8988T (cell line): ENCODE measurements at regions not wholly inside any gene's neighbourhood (a gene's known extent, or its start where the extent isn't known, plus 50 kb on each side); places are given as distances from the start of the nearest gene placed in this dataset.
"Not testable (repeated sequence)": the region's sequence is repeated elsewhere in the genome, so short reads cannot be mapped to it uniquely, and the experiment has no call there.

Experiments used
- DNase-seq: peaks from one replicate; pipeline ENCODE4 v3.0.0; 2011

- DNase-seq: no peak
Observed at GRCh38 chr14:65972891-65973290, 513.3 kb upstream of the CCDC196 start.

- DNase-seq: no peak
Observed at GRCh38 chr14:65975865-65976264, 510.3 kb upstream of the CCDC196 start.

GRCh38 chr14:65976761-65977404, 509.3 kb upstream of the CCDC196 start:
- DNase-seq: no peak

- no peak for DNase-seq
Observed at GRCh38 chr14:65981192-65981843, 504.9 kb upstream of the CCDC196 start.

GRCh38 chr14:65986041-65986440, 500.1 kb upstream of the CCDC196 start:
- no peak for DNase-seq

GRCh38 chr14:65989981-65990380, 496.2 kb upstream of the CCDC196 start:
- DNase-seq: no peak

- no peak for DNase-seq
Observed at GRCh38 chr14:65991104-65991503, 495.1 kb upstream of the CCDC196 start.

- not testable (repeated sequence) for DNase-seq
Observed at GRCh38 chr14:65991935-65992334, 494.2 kb upstream of the CCDC196 start.

GRCh38 chr14:65993103-65993502, 493.1 kb upstream of the CCDC196 start:
- DNase-seq: no peak

GRCh38 chr14:65993996-65994395, 492.2 kb upstream of the CCDC196 start:
- no peak for DNase-seq

- DNase-seq: no peak
Observed at GRCh38 chr14:65997347-65997746, 488.8 kb upstream of the CCDC196 start.

GRCh38 chr14:65999865-66000264, 486.3 kb upstream of the CCDC196 start:
- DNase-seq: no peak

- no peak for DNase-seq
Observed at GRCh38 chr14:66000766-66001165, 485.4 kb upstream of the CCDC196 start.

- DNase-seq: no peak
Observed at GRCh38 chr14:66001356-66001755, 484.8 kb upstream of the CCDC196 start.

- DNase-seq: no peak
Observed at GRCh38 chr14:66003082-66003730, 483.0 kb upstream of the CCDC196 start.

GRCh38 chr14:66005900-66006434, 480.2 kb upstream of the CCDC196 start:
- DNase-seq: no peak

GRCh38 chr14:66008631-66009030, 477.5 kb upstream of the CCDC196 start:
- no peak for DNase-seq

- DNase-seq: peak; percentile 32
Observed at GRCh38 chr14:66009089-66009488, 477.1 kb upstream of the CCDC196 start.

- no peak for DNase-seq
Observed at GRCh38 chr14:66010695-66011094, 475.5 kb upstream of the CCDC196 start.

- no peak for DNase-seq
Observed at GRCh38 chr14:66011855-66012254, 474.3 kb upstream of the CCDC196 start.

GRCh38 chr14:66013607-66014006, 472.6 kb upstream of the CCDC196 start:
- not testable (repeated sequence) for DNase-seq

- DNase-seq: no peak
Observed at GRCh38 chr14:66015071-66015780, 470.9 kb upstream of the CCDC196 start.

- DNase-seq: no peak
Observed at GRCh38 chr14:66017927-66018326, 468.2 kb upstream of the CCDC196 start.
